A673 (cell line): ENCODE measurements at regions not wholly inside any gene's neighbourhood (a gene's known extent, or its start where the extent isn't known, plus 50 kb on each side); places are given as distances from the start of the nearest gene placed in this dataset.

Source experiments
- BruUV-seq: library from RNA; stranded (reverse); fragments of 400-500 nt; replicated peaks from 2 replicates; lab custom pipeline; 2021; lab: Mats Ljungman, UMichigan
- CTCF ChIA-PET: fragments of 300-600 bp; sonication (Branson Sonifier 250); formaldehyde crosslinking; loops from one replicate; lab custom pipeline; 2022; ENCODE audit warnings: antibody characterized with exemption; lab: Charles Lee
- POLR2A ChIA-PET: fragments of 300-600 bp; sonication (Branson Sonifier 250); formaldehyde crosslinking; loops from one replicate; lab custom pipeline; 2022; ENCODE audit warnings: antibody characterized with exemption; ENCODE audit not compliant: low non-redundant PET; lab: Charles Lee
- DNase-seq: peaks from one replicate; pipeline ENCODE4 v3.0.0-alpha.2; 2015; ENCODE audit warnings: low spot score
- H3K27ac ChIP-seq: fragments of 200-600 bp; sonication (generic); 2 replicates; pipeline ENCODE4 v1.5.1; 2016; ENCODE audit warnings: mixed run types, low read depth, mild to moderate bottlenecking, mixed read lengths, antibody characterized with exemption, low read length; ENCODE audit not compliant: poor library complexity, severe bottlenecking
- H3K27me3 ChIP-seq: fragments of 200-600 bp; sonication (generic); replicated peaks from 2 replicates; pipeline ENCODE4 v1.6.1; 2017; ENCODE audit warnings: mixed run types, low read depth, mild to moderate bottlenecking, mixed read lengths, antibody characterized with exemption, low read length; ENCODE audit not compliant: insufficient read depth, poor library complexity
- H3K36me3 ChIP-seq: fragments of 200-600 bp; sonication (generic); 2 replicates; pipeline ENCODE4 v1.6.1; 2016; ENCODE audit warnings: mixed run types, mild to moderate bottlenecking, mixed read lengths, antibody characterized with exemption, low read length; ENCODE audit not compliant: insufficient read depth, poor library complexity, severe bottlenecking
- H3K4me1 ChIP-seq: fragments of 200-600 bp; sonication (generic); 2 replicates; pipeline ENCODE4 v1.6.1; 2017; ENCODE audit warnings: mixed run types, mild to moderate bottlenecking, mixed read lengths, antibody characterized with exemption, low read length; ENCODE audit not compliant: insufficient read depth, poor library complexity, severe bottlenecking
- H3K4me3 ChIP-seq: fragments of 200-600 bp; sonication (generic); 2 replicates; pipeline ENCODE4 v1.5.1; 2016; ENCODE audit warnings: low read depth, mixed run types, mild to moderate bottlenecking, mixed read lengths, low read length; ENCODE audit not compliant: poor library complexity, severe bottlenecking
- H3K9me3 ChIP-seq: fragments of 200-600 bp; sonication (generic); 2 replicates; pipeline ENCODE4 v1.6.1; 2016; ENCODE audit warnings: mixed run types, low read depth, mild to moderate bottlenecking, mixed read lengths, antibody characterized with exemption, low read length; ENCODE audit not compliant: poor library complexity, severe bottlenecking
- EZH2 ChIP-seq: fragments of 200-600 bp; sonication (generic); IDR thresholded peaks from 2 replicates; pipeline ENCODE4 v1.6.1; 2017; ENCODE audit warnings: borderline replicate concordance, low read depth, mild to moderate bottlenecking, mixed read lengths, antibody characterized with exemption, low read length; ENCODE audit not compliant: poor library complexity, severe bottlenecking
- intact Hi-C: fragments of 100-400 bp; cut with micrococcal nuclease; formaldehyde crosslinking; loops from one replicate; pipeline ENCODE4 v1.10.0; 2022; ENCODE audit not compliant: unreplicated experiment
- TF ChIP-seq, protein P1 (sequence below): fragments of 300-800, 200-600 bp; sonication (generic); conservative IDR thresholded peaks from 2 replicates; pipeline ENCODE4 v1.5.1; 2017; ENCODE audit warnings: low read depth, mild to moderate bottlenecking, antibody characterized with exemption, low read length, moderate library complexity, mixed read lengths

DNA sequence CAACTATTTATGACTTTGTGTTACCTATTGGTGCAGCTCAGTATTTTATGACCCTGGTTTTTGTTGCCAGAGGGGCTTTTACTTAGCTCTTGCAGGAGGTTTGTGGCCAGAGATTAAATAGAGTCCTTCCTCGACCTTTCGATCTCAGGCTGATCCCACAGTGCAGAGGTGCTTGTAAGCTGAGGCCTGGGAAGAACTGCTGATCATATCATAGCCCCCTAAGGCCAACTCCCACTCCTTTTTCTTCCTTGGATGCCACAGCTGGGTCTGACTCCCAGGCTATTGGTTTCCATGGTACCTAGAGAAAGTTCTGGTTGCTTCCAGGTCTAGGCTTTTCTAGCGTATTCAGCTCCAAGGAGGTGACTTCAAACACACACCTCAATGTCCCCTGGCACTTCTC is 324.9 kb downstream of the FOXO1 start:
- TF ChIP-seq EZH2 = no peak
- TF ChIP-seq, protein P1, sequence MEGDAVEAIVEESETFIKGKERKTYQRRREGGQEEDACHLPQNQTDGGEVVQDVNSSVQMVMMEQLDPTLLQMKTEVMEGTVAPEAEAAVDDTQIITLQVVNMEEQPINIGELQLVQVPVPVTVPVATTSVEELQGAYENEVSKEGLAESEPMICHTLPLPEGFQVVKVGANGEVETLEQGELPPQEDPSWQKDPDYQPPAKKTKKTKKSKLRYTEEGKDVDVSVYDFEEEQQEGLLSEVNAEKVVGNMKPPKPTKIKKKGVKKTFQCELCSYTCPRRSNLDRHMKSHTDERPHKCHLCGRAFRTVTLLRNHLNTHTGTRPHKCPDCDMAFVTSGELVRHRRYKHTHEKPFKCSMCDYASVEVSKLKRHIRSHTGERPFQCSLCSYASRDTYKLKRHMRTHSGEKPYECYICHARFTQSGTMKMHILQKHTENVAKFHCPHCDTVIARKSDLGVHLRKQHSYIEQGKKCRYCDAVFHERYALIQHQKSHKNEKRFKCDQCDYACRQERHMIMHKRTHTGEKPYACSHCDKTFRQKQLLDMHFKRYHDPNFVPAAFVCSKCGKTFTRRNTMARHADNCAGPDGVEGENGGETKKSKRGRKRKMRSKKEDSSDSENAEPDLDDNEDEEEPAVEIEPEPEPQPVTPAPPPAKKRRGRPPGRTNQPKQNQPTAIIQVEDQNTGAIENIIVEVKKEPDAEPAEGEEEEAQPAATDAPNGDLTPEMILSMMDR = no peak
- DNase-seq = no peak
- BruUV-seq = no TSS peak
- intact Hi-C loops = no loop called here
- no peaks in the 10 kb centered on the region for H3K4me1 ChIP-seq
- no peak overlapping the region for H3K4me3 ChIP-seq
- H3K9me3 ChIP-seq = no peaks in the 10 kb centered on the region
- ChIA-PET POLR2A (no interaction called here), CTCF (no interaction called here)
- H3K36me3 ChIP-seq = no peaks in the 10 kb centered on the region
- no peak overlapping the region for H3K27ac ChIP-seq
- no peaks in the 10 kb centered on the region for H3K27me3 ChIP-seq

DNA sequence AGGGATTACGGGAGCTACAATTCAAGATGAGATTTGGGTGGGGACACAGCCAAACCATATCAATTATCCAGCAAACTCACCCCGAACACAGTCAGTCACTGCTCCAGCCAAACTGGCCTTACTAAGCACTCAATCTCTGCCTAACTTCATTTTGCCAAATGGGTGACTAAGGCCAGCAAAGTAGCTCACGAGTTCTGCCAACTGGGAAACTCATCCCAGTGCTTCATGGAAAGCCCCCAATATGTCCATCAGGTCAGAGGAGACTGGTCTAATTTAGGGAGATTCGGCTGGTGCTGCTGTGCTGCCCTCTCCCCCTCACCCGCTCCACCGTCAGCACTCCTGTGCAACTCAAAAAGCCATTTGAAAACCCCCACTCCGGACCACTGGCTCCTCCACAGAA is 324.0 kb downstream of the FOXO1 start:
- CTCF ChIA-PET = no interaction called here
- H3K9me3 ChIP-seq = no peaks in the 10 kb centered on the region
- intact Hi-C loops = no loop called here
- TF ChIP-seq EZH2 = no peak
- TF ChIP-seq, protein P1 = no peak
- DNase-seq = no peak
- no peaks in the 10 kb centered on the region for H3K4me1 ChIP-seq
- POLR2A ChIA-PET = no interaction called here
- H3K27me3 ChIP-seq = no peaks in the 10 kb centered on the region
- no peaks in the 10 kb centered on the region for H3K36me3 ChIP-seq
- H3K27ac ChIP-seq = no peak overlapping the region
- no TSS peak for BruUV-seq
- no peak overlapping the region for H3K4me3 ChIP-seq

DNA sequence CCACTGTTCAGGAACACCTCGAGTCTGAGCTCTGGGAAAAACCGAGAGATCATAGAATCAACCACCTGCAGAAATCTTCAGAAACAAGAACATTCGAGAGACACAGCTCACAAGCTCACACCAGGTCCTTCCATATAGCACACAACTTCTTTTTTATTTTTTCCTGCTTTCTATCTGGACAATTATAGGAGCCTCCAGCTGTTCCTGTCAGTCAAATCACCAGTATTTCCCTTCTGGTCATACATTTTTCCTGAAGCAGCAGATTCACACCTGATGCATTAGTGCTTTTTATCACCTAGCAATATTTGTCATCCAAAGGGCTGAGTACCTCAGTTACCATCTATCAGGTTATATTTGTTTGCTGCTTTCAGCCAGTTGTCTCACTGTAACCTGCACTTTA is 323.5 kb downstream of the FOXO1 start:
- no peak overlapping the region for H3K27ac ChIP-seq
- no TSS peak for BruUV-seq
- H3K27me3 ChIP-seq = no peaks in the 10 kb centered on the region
- H3K4me3 ChIP-seq = no peak overlapping the region
- DNase-seq = no peak
- TF ChIP-seq, protein P1 = no peak
- no peak for TF ChIP-seq EZH2
- ChIA-PET CTCF (no interaction called here), POLR2A (no interaction called here)
- intact Hi-C loops = no loop called here
- no peaks in the 10 kb centered on the region for H3K4me1 ChIP-seq
- H3K36me3 ChIP-seq = no peaks in the 10 kb centered on the region
- no peaks in the 10 kb centered on the region for H3K9me3 ChIP-seq
